ENCODE measurements at regions not wholly inside any gene's neighbourhood (a gene's known extent, or its start where the extent isn't known, plus 50 kb on each side); places are given as distances from the start of the nearest gene placed in this dataset.

DNA sequence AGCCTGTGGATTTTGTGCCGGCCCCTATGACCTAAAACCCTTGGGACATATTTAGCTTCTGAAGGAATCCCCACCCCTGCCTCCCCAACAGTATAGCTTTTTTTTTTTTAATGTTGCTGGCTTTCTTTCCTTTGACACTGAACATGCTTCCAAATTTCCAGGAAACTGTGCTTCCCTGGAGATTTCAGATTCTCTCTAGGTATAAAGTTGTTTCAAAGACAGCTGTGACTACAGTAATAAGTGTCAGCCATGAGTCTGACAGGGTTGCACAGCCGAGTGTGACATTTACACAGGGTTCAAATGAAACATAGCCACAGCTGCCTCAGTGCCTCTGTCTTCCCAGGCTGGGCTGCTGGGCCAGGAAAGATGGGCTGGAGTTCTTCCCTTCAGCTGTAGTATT lies 466.6 kb upstream of the COBL start:
- CTCF ChIA-PET (ENCODE audit: partially characterized antibody): no interaction called here
- no peaks in the 10 kb centered on the region for H3K36me3 Mint-ChIP-seq
- intact Hi-C loops (cut with micrococcal nuclease): no loop called here

GRCh38 chr7:51778121-51778520 lies 461.5 kb upstream of the COBL start:
- intact Hi-C loops (cut with micrococcal nuclease): no loop called here
- no peak overlapping the region for H3K27ac Mint-ChIP-seq
- POLR2A ChIA-PET (ENCODE audit: partially characterized antibody): no interaction called here
- H3K4me1 Mint-ChIP-seq: no peaks in the 10 kb centered on the region
- H3K27me3 ChIP-seq (ENCODE audit: insufficient read depth, low read length): no peaks in the 10 kb centered on the region
- CTCF ChIA-PET (ENCODE audit: partially characterized antibody): no interaction called here
- no peaks in the 10 kb centered on the region for H3K36me3 ChIP-seq (ENCODE audit: insufficient read depth, low read length)
- no peak overlapping the region for H3K27ac ChIP-seq (ENCODE audit: low read depth, low read length)
- no peaks in the 10 kb centered on the region for H3K27me3 Mint-ChIP-seq
- no peak overlapping the region for H3K4me3 Mint-ChIP-seq
- peaks cover 2 to 14% (median 11%) of the 10 kb centered on the region in 8 donors for H3K9me3 Mint-ChIP-seq
- no peaks in the 10 kb centered on the region for H3K4me1 ChIP-seq (ENCODE audit: insufficient read depth, low read length)
- no peaks in the 10 kb centered on the region for H3K36me3 Mint-ChIP-seq
- no peaks in the 10 kb centered on the region for H3K9me3 ChIP-seq (ENCODE audit: control insufficient read depth in 1 of 2, low read length in 2 of 2)
- no peak overlapping the region for H3K4me3 ChIP-seq (ENCODE audit: low read length in 2 of 2)
- DNase-seq: no peak

More for the DNA sequence above, 466.6 kb upstream of the COBL start:
- H3K9me3 Mint-ChIP-seq: peaks cover 4 to 22% (median 10%) of the 10 kb centered on the region in 8 donors
- no peaks in the 10 kb centered on the region for H3K27me3 ChIP-seq (ENCODE audit: insufficient read depth, low read length)
- no peaks in the 10 kb centered on the region for H3K9me3 ChIP-seq (ENCODE audit: control insufficient read depth in 1 of 2, low read length in 2 of 2)
- H3K27ac ChIP-seq (ENCODE audit: low read depth, low read length): no peak overlapping the region
- POLR2A ChIA-PET (ENCODE audit: partially characterized antibody): no interaction called here
- no peak overlapping the region for H3K4me3 ChIP-seq (ENCODE audit: low read length in 2 of 2)
- no peak overlapping the region for H3K27ac Mint-ChIP-seq
- H3K4me1 ChIP-seq (ENCODE audit: insufficient read depth, low read length): no peaks in the 10 kb centered on the region
- no peaks in the 10 kb centered on the region for H3K36me3 ChIP-seq (ENCODE audit: insufficient read depth, low read length)
- H3K4me1 Mint-ChIP-seq: no peaks in the 10 kb centered on the region
- DNase-seq: no peak
- H3K27me3 Mint-ChIP-seq: no peaks in the 10 kb centered on the region
- no peak overlapping the region for H3K4me3 Mint-ChIP-seq

GRCh38 chr7:51774178-51774577 lies 457.6 kb upstream of the COBL start:
- Histone ChIP-seq H3K9me3 (ENCODE audit: control insufficient read depth in 1 of 2, low read length in 2 of 2) (no peaks in the 10 kb centered on the region), H3K36me3 (ENCODE audit: insufficient read depth, low read length) (no peaks in the 10 kb centered on the region), H3K4me3 (ENCODE audit: low read length in 2 of 2) (no peak overlapping the region), H3K27ac (ENCODE audit: low read depth, low read length) (no peak overlapping the region), H3K4me1 (ENCODE audit: insufficient read depth, low read length) (no peaks in the 10 kb centered on the region), H3K27me3 (ENCODE audit: insufficient read depth, low read length) (no peaks in the 10 kb centered on the region)
- intact Hi-C loops (cut with micrococcal nuclease): no loop called here
- Mint-ChIP-seq H3K27me3 (no peaks in the 10 kb centered on the region), H3K27ac (no peak overlapping the region), H3K4me1 (no peaks in the 10 kb centered on the region), H3K4me3 (no peak overlapping the region), H3K36me3 (no peaks in the 10 kb centered on the region), H3K9me3 (peaks cover 0 to 10% (median 0%) of the 10 kb centered on the region in 8 donors)
- CTCF ChIA-PET (ENCODE audit: partially characterized antibody): no interaction called here
- no peak for DNase-seq
- POLR2A ChIA-PET (ENCODE audit: partially characterized antibody): no interaction called here

DNA sequence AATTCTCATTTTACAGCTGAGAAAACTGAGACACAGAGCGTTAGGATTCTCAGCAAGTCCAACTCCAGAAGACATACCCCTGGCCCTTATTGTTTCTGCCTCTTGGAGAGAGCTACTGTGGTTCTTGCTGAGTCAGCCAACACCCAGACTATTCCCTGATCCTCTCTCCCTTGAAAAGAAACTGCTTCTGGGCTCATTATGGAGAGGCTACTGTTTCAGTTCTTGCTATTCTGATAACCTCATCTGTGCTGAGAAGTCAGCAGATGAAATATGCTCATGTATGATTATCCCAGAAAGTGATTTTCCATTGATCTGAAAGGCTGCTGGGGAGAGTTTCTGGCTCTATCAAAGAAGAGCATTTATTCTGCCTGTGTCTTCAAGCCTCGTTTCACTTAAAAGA lies 455.6 kb upstream of the COBL start:
- Mint-ChIP-seq H3K4me3 (no peak overlapping the region), H3K9me3 (peaks cover 0 to 10% (median 0%) of the 10 kb centered on the region in 8 donors), H3K36me3 (no peaks in the 10 kb centered on the region), H3K4me1 (no peaks in the 10 kb centered on the region), H3K27ac (no peak overlapping the region), H3K27me3 (no peaks in the 10 kb centered on the region)
- Histone ChIP-seq H3K4me3 (ENCODE audit: low read length in 2 of 2) (no peak overlapping the region), H3K4me1 (ENCODE audit: insufficient read depth, low read length) (no peaks in the 10 kb centered on the region), H3K27ac (ENCODE audit: low read depth, low read length) (no peak overlapping the region), H3K27me3 (ENCODE audit: insufficient read depth, low read length) (no peaks in the 10 kb centered on the region), H3K36me3 (ENCODE audit: insufficient read depth, low read length) (no peaks in the 10 kb centered on the region), H3K9me3 (ENCODE audit: control insufficient read depth in 1 of 2, low read length in 2 of 2) (no peaks in the 10 kb centered on the region)
- CTCF ChIA-PET (ENCODE audit: partially characterized antibody): no interaction called here
- intact Hi-C loops (cut with micrococcal nuclease): no loop called here
- DNase-seq: no peak
- POLR2A ChIA-PET (ENCODE audit: partially characterized antibody): no interaction called here

DNA sequence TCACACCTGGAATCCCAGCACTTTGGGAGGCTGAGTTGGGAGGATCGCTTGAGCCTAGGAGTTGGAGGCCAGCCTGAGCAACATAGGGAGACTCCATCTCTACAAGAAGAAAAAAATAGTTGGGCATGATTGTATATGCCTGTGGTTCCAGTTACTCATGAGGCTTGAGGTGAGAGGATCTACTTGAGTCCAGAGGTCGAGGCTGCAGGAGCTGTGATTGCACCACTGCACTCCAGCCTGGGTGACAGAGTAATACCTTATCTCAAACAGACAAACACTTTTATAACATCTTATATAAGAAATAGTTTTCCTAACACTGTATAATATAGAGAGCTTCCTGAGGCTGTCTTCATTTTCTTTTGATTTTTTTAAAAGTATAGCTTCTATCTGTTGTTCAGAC lies 448.4 kb upstream of the COBL start:
- H3K27ac ChIP-seq (ENCODE audit: low read depth, low read length): no peak overlapping the region
- intact Hi-C loops (cut with micrococcal nuclease): no loop called here
- no peaks in the 10 kb centered on the region for H3K36me3 ChIP-seq (ENCODE audit: insufficient read depth, low read length)
- H3K36me3 Mint-ChIP-seq: no peaks in the 10 kb centered on the region
- no peak overlapping the region for H3K4me3 Mint-ChIP-seq
- no peaks in the 10 kb centered on the region for H3K27me3 ChIP-seq (ENCODE audit: insufficient read depth, low read length)
- CTCF ChIA-PET (ENCODE audit: partially characterized antibody): no interaction called here
- DNase-seq: no peak
- H3K4me3 ChIP-seq (ENCODE audit: low read length in 2 of 2): no peak overlapping the region
- H3K27me3 Mint-ChIP-seq: no peaks in the 10 kb centered on the region
- peaks cover 3 to 19% (median 7%) of the 10 kb centered on the region in 8 donors for H3K9me3 Mint-ChIP-seq
- no peaks in the 10 kb centered on the region for H3K4me1 ChIP-seq (ENCODE audit: insufficient read depth, low read length)
- H3K4me1 Mint-ChIP-seq: no peaks in the 10 kb centered on the region
- POLR2A ChIA-PET (ENCODE audit: partially characterized antibody): no interaction called here
- H3K9me3 ChIP-seq (ENCODE audit: control insufficient read depth in 1 of 2, low read length in 2 of 2): no peaks in the 10 kb centered on the region
- H3K27ac Mint-ChIP-seq: no peak overlapping the region

DNA sequence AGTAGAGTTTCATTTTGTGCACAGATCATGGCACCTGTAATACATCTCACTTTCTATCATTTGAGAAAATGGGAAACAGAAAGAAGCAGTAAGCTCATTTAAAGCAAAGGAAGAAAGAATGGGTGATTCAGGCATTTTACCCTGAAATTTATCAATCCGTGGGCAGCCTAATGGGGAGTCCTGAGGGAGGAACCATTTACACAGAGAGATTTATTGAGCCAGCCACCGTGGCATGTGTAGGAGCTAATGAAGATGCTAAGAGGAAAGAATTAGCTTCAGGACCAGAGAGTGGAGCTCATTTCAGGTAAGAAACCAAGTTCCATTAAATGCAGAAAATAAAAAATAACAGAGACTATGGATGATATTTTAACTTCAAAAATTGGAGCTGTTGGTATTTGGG lies 443.4 kb upstream of the COBL start:
- H3K4me3 ChIP-seq (ENCODE audit: low read length in 2 of 2): no peak overlapping the region
- DNase-seq: no peak
- H3K27ac Mint-ChIP-seq: no peak overlapping the region
- POLR2A ChIA-PET (ENCODE audit: partially characterized antibody): no interaction called here
- H3K27ac ChIP-seq (ENCODE audit: low read depth, low read length): no peak overlapping the region
- H3K36me3 ChIP-seq (ENCODE audit: insufficient read depth, low read length): no peaks in the 10 kb centered on the region
- H3K4me1 ChIP-seq (ENCODE audit: insufficient read depth, low read length): no peaks in the 10 kb centered on the region
- intact Hi-C loops (cut with micrococcal nuclease): no loop called here
- H3K4me3 Mint-ChIP-seq: no peak overlapping the region
- H3K36me3 Mint-ChIP-seq: no peaks in the 10 kb centered on the region
- H3K4me1 Mint-ChIP-seq: no peaks in the 10 kb centered on the region
- peaks cover 3 to 21% (median 9%) of the 10 kb centered on the region in 8 donors for H3K9me3 Mint-ChIP-seq
- no peaks in the 10 kb centered on the region for H3K9me3 ChIP-seq (ENCODE audit: control insufficient read depth in 1 of 2, low read length in 2 of 2)
- CTCF ChIA-PET (ENCODE audit: partially characterized antibody): no interaction called here
- H3K27me3 Mint-ChIP-seq: no peaks in the 10 kb centered on the region
- H3K27me3 ChIP-seq (ENCODE audit: insufficient read depth, low read length): no peaks in the 10 kb centered on the region

DNA sequence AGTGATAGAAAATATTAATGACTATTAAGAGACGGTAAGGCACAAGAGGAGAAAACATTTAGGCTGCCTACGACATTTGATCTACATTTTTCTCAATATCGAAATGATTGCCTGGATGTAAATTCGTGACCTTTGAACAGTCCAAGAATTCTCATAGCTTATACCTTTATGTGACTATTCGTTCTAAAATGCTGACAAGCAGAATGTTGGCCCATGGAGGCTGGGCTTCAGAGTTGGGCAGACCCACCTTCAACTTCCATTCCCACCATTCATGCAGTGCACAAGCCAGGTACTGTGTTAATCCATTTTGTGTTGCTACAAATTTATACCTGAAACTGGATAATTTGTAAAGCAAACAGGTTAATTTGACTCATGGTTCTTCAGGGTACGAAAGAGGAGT lies 441.4 kb upstream of the COBL start:
- Mint-ChIP-seq H3K27ac (no peak overlapping the region), H3K4me3 (no peak overlapping the region), H3K9me3 (peaks cover 3 to 17% (median 8%) of the 10 kb centered on the region in 8 donors), H3K36me3 (no peaks in the 10 kb centered on the region), H3K27me3 (no peaks in the 10 kb centered on the region), H3K4me1 (no peaks in the 10 kb centered on the region)
- DNase-seq: no peak
- H3K27me3 ChIP-seq (ENCODE audit: insufficient read depth, low read length): no peaks in the 10 kb centered on the region
- no peaks in the 10 kb centered on the region for H3K4me1 ChIP-seq (ENCODE audit: insufficient read depth, low read length)
- intact Hi-C loops (cut with micrococcal nuclease): no loop called here
- no peaks in the 10 kb centered on the region for H3K36me3 ChIP-seq (ENCODE audit: insufficient read depth, low read length)
- H3K27ac ChIP-seq (ENCODE audit: low read depth, low read length): no peak overlapping the region
- POLR2A ChIA-PET (ENCODE audit: partially characterized antibody): no interaction called here
- CTCF ChIA-PET (ENCODE audit: partially characterized antibody): no interaction called here
- H3K9me3 ChIP-seq (ENCODE audit: control insufficient read depth in 1 of 2, low read length in 2 of 2): no peaks in the 10 kb centered on the region
- H3K4me3 ChIP-seq (ENCODE audit: low read length in 2 of 2): no peak overlapping the region

- peaks cover 0 to 8% of the 10 kb centered on the region in 2 donors for H3K9me3 ChIP-seq (ENCODE audit: control insufficient read depth in 1 of 2, low read length in 2 of 2)
- Mint-ChIP-seq H3K9me3 (peaks cover 4 to 44% (median 9%) of the 10 kb centered on the region in 8 donors), H3K4me3 (no peak overlapping the region), H3K27me3 (no peaks in the 10 kb centered on the region), H3K4me1 (no peaks in the 10 kb centered on the region), H3K36me3 (no peaks in the 10 kb centered on the region), H3K27ac (no peak overlapping the region)
- H3K36me3 ChIP-seq (ENCODE audit: insufficient read depth, low read length): no peaks in the 10 kb centered on the region
- ChIA-PET CTCF (ENCODE audit: partially characterized antibody) (no interaction called here), POLR2A (ENCODE audit: partially characterized antibody) (no interaction called here)
- intact Hi-C loops (cut with micrococcal nuclease): no loop called here
- DNase-seq: no peak
- H3K27ac ChIP-seq (ENCODE audit: low read depth, low read length): no peak overlapping the region
- no peaks in the 10 kb centered on the region for H3K27me3 ChIP-seq (ENCODE audit: insufficient read depth, low read length)
- no peaks in the 10 kb centered on the region for H3K4me1 ChIP-seq (ENCODE audit: insufficient read depth, low read length)
- H3K4me3 ChIP-seq (ENCODE audit: low read length in 2 of 2): no peak overlapping the region
These were observed 416.3 kb upstream of the COBL start for GRCh38 chr7:51732951-51733350.

Data from CD4-positive, alpha-beta memory T cell (primary cell).